Right lobe of liver (tissue), 4 donors: ENCODE measurements at regions not wholly inside any gene's neighbourhood (a gene's known extent, or its start where the extent isn't known, plus 50 kb on each side); places are given as distances from the start of the nearest gene placed in this dataset.

Experiments
- CTCF ChIP-seq, 4 donors: fragments of 200-600 bp in 3 of 4; fragments of 450-650 bp in 1 of 4; IDR thresholded peaks; one replicate each; pipeline versions ENCODE4 v1.5.1 to v1.8.0; 2016 to 2022; ENCODE audit warnings: antibody characterized with exemption in 4 of 4, mild to moderate bottlenecking in 2 of 4
- POLR2A ChIP-seq: fragments of 450-650 bp; IDR thresholded peaks from one replicate; pipeline ENCODE4 v1.6.1; 2017; ENCODE audit warnings: antibody characterized with exemption, mild to moderate bottlenecking
- donor health status: DM: no; HTN: no; CAD: no.
- donor health status: DM: no; HTN: no; CAD: no.
- donor health status: DM: no; HTN: yes; CAD: no.

GRCh38 chr6:159505140-159505922 lies 187.7 kb downstream of the SOD2 start:
- no peak for TF ChIP-seq CTCF (IDR thresholded peaks at IDR 0.05)
- no peak for TF ChIP-seq POLR2A
